HG02623 (cell line): ENCODE measurements at regions not wholly inside any gene's neighbourhood (a gene's known extent, or its start where the extent isn't known, plus 50 kb on each side); places are given as distances from the start of the nearest gene placed in this dataset.

Source experiments
- ATAC-seq: cut with Tn5 transposase; IDR thresholded peaks from one replicate; pipeline ENCODE4 v1.9.1; 2021; ENCODE audit warnings: moderate library complexity; ENCODE audit not compliant: unreplicated experiment

DNA sequence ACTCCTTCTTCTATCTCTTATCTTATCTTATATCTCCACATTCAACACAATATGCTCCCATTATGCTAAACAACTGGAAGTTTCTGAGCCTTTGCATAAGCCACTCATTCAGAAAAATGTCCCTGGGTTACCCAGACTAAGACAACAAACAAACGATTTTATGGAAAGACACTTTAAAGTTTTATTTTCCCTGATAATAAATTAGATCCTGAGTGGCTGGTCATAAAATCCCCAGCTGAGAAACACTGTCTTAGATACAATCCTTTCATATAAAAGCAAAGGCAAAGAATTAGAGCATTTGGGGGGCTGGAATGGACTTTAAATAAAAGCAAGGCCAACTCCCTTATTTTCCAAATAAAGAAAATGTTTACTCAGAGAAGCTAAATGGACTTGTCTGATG is 322.3 kb downstream of the GBE1 start:
- no peak for ATAC-seq

DNA sequence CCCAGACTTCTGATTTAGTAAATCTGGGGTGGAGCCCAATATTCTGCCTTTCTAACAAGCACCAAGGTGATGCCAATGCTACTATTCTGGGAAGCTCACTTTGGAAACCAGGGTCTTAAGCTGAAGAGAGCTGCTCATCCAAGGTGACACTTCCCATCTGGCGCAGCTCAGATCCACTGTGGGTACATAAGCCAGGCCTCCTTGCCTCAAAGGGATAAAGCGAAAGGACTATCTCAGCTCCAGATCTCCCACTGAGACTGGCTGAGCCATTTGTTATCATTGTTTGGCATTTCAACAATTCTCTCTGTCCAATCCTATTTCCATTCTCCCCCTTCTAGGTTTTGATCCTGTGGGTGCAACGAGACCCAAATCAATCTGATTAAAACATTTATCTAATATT is 323.8 kb downstream of the GBE1 start:
- no peak for ATAC-seq

DNA sequence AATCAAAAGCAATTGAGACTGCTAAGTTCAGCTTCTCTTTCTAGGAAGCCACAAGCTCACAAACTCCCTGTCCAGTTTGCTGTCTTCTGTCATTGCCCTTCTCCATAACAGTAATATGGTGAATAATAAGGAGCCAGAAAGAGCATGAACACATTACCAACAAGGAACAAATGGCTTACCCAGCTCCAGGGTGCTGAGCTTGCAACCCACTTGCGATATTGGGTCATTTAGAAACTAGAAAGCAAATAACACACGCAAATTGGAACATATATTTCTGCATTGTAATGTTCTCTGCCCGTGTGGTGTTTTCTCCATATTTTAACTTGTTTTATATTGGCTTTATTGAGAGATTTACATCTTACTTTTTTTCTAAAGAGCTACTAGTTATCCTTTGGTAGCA is 325.3 kb downstream of the GBE1 start:
- no peak for ATAC-seq

GRCh38 chr3:81435050-81435449 is 326.4 kb downstream of the GBE1 start:
- no peak for ATAC-seq

DNA sequence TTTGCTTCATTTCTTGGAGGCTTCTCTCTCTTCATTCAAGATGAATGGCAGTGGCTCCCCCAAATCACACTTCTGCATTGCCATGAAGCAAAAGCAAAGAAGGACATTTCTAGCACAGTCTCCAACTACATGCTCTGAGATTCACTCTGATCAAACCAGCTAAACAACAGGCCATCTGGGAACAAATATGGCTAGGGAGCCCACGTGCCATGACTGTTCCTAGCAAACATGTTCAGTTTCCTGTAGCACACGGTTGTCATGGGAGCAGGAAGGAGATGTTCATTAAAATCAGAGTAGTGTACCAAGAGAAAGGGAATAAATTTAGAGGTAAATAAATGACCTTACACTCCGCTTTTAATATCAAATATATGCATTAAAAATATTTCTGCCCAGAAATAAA is 327.3 kb downstream of the GBE1 start:
- no peak for ATAC-seq

GRCh38 chr3:81433675-81434074 is 327.8 kb downstream of the GBE1 start:
- no peak for ATAC-seq

GRCh38 chr3:81432456-81432855 is 329.0 kb downstream of the GBE1 start:
- no peak for ATAC-seq

DNA sequence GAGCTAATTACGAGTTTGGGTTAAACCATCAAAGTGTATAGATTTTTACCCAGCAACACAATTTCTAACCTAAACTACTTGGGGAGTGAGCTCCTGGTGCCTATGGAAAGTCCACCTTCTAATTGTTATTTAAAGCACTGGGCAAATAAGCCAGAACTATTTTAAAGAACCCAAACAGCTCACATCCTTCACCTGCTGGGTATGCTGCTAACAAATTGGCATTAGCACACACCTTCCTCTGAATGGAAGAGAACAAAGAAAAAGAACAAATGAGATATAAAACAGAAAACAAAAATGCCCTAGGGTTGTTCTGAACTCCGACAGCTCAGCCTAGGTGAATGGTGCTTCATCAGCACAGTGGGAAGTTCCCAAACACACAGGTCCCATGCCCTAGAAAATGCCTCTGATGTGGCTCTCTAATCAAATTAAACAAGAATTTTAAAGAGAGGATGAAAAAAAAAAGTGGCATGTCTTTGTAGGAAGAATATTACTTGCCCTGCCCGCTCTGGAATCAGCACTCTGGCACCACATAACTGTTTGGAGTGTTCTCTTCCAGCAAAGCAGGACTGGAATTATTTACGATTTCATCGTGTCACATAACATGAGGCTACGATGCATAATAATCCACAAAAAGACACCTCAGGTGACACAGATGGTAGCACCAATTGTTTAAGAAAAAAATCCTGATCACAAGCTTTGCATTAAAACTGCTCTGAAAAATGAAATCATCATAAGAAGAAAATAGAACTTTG is 334.4 kb downstream of the GBE1 start:
- no peak for ATAC-seq

GRCh38 chr3:81425198-81425868 is 336.1 kb downstream of the GBE1 start:
- no peak for ATAC-seq

- ATAC-seq = peak; percentile 48
Observed at GRCh38 chr3:81419228-81419627, 342.2 kb downstream of the GBE1 start.

DNA sequence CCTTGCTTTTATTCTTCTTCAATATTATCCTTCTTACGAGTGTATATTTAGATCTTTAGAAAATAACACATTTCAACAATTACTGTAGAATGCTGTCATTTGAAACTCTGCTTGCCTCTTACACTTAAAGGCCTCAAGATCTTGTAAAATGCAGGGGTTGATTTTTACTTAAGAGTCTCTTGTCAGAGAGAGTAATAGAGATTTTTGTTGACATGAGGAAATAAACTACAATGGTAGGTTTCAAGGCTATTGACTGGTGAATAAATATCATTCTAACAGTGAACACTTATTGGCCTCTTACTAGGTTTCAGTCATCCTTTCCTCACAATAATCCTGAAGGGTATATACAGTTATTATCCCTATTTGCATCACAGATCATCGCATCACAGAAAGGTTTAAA is 344.6 kb downstream of the GBE1 start:
- no peak for ATAC-seq

- no peak for ATAC-seq
Observed at GRCh38 chr3:81406318-81406717, 355.1 kb downstream of the GBE1 start.

GRCh38 chr3:81395739-81396513 is 365.5 kb downstream of the GBE1 start:
- no peak for ATAC-seq

GRCh38 chr3:81394651-81395524 is 366.6 kb downstream of the GBE1 start:
- ATAC-seq = no peak

- no peak for ATAC-seq
Observed at GRCh38 chr3:81393251-81393650, 368.2 kb downstream of the GBE1 start.

GRCh38 chr3:81390796-81391195 is 370.6 kb downstream of the GBE1 start:
- no peak for ATAC-seq

GRCh38 chr3:81388191-81388590 is 373.3 kb downstream of the GBE1 start:
- ATAC-seq = no peak

DNA sequence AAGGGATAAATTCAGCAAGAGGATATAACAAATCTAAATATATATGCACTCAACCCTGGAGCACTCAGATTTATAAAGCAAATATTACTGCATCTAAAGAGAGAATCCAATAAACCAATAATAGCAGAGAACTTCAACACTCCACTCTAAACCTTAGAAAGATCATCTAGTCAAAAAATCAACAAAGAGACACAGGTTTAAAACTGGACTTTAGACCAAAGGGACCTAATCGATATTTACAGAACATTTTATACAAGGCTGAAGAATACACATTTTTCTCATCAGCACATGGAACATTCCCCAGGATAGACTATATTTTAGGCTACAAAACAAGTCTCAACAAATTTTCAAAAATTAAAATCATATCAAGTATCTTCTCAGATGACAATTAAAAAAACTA is 379.0 kb downstream of the GBE1 start:
- ATAC-seq = no peak

GRCh38 chr3:81380234-81380633 is 381.2 kb downstream of the GBE1 start:
- no peak for ATAC-seq

DNA sequence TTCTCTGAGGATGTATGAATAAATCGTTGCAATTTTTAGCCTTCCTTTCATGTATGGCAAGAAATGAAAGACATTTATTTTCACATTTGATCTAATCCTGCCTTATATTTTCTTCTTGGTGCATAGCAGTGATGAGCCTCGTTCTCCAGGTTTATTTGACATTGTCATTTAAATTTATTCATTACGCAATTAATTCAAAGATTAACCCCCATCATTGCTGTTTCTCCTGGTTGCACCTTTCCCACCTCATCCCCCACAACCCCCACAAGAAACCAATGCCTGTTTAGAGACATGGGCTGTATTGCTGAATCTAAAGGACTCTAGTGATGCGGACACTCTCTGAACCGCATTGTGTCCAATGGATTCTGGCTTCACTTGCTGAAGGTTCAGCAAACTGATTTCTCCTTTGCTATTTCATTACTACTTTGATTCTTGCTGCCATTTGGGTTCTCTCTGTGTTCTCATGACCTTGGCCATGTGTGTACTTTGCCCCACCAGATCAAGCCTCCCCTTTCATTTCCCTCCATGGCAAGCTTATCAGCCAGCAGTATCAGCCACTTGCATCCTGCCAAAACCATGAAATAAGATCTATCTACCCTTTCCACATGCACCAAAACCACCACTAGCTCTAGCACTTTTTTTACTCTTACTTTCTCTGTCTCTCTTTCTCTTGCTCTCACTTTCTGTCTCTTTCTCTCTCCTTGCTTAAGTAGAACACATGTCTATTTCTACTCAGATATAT is 382.7 kb downstream of the GBE1 start:
- ATAC-seq = no peak
